ENCODE measurements at regions not wholly inside any gene's neighbourhood (a gene's known extent, or its start where the extent isn't known, plus 50 kb on each side); places are given as distances from the start of the nearest gene placed in this dataset.

GRCh38 chr5:175805256-175806011, 65.9 kb upstream of the CPLX2 start:
- no peak for DNase-seq (ENCODE audit: low spot score)

GRCh38 chr5:175808711-175809110, 62.7 kb upstream of the CPLX2 start:
- DNase-seq (ENCODE audit: low spot score): no peak

GRCh38 chr5:175809531-175810121, 61.8 kb upstream of the CPLX2 start:
- no peak for DNase-seq (ENCODE audit: low spot score)

GRCh38 chr5:175810457-175810856, 60.9 kb upstream of the CPLX2 start:
- DNase-seq (ENCODE audit: low spot score): no peak

GRCh38 chr5:175811589-175811988, 59.8 kb upstream of the CPLX2 start:
- DNase-seq (ENCODE audit: low spot score): no peak

- no peak for DNase-seq (ENCODE audit: low spot score)
Measured at GRCh38 chr5:175813943-175814630, 57.3 kb upstream of the CPLX2 start.

- DNase-seq (ENCODE audit: low spot score): no peak
Measured at GRCh38 chr5:175814691-175815090, 56.7 kb upstream of the CPLX2 start.

- no peak for DNase-seq (ENCODE audit: low spot score)
Measured at GRCh38 chr5:175815126-175815913, 56.1 kb upstream of the CPLX2 start.

- DNase-seq (ENCODE audit: low spot score): no peak
Measured at GRCh38 chr5:175816348-175816747, 55.0 kb upstream of the CPLX2 start.

- DNase-seq (ENCODE audit: low spot score): no peak
Measured at GRCh38 chr5:175819090-175819425, 52.3 kb upstream of the CPLX2 start.

- no peak for DNase-seq (ENCODE audit: low spot score)
Measured at GRCh38 chr5:175820230-175820629, 51.1 kb upstream of the CPLX2 start.
